ENCODE measurements at regions not wholly inside any gene's neighbourhood (a gene's known extent, or its start where the extent isn't known, plus 50 kb on each side); places are given as distances from the start of the nearest gene placed in this dataset.
A peak's percentile ranks its signal among the peaks of the same experiment; 100 is the strongest.

- DNase-seq (ENCODE audit: low read depth in 1 of 2, low spot score in 1 of 2) = no peak
Observed at GRCh38 chr17:74078363-74078941, 125.0 kb upstream of the RPL38 start.

DNA sequence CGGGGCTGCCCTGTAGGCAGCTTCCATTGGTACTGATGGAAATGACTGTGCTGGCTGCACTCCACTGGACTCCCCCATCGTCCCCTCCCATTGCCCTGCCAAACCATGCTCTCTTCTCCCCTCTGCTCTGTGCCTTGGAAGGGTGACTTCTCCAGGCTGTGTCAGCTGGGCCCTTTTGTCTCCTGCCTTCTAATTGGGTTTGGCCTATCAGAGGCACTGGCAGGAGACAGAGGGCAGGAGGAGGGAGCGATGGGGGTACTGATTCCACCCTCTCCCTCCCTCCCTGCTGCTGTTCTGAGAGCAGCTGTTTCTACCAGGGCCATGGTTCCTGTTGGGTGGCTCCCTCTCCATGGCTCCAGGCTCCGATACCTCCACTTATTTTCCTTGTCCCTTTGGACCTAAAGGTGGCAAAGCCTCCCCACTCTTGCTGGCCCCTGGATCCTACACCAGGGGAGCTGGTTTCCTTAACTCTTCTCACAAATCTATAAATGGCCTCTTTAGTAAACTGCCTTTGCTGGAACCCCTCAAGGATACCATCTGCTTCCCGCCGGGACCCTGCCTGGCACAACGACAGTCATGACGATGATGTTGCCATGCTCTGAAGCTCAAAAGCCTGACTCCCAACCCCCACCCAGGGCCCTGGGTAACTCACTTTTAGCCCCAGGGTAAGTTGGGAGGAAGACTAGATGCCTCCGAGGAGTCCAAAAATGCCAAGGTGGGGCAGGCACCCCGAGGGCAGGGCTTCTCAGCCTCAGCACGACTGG lies 123.8 kb upstream of the RPL38 start:
- no peak for DNase-seq (ENCODE audit: low read depth in 1 of 2, low spot score in 1 of 2)

DNA sequence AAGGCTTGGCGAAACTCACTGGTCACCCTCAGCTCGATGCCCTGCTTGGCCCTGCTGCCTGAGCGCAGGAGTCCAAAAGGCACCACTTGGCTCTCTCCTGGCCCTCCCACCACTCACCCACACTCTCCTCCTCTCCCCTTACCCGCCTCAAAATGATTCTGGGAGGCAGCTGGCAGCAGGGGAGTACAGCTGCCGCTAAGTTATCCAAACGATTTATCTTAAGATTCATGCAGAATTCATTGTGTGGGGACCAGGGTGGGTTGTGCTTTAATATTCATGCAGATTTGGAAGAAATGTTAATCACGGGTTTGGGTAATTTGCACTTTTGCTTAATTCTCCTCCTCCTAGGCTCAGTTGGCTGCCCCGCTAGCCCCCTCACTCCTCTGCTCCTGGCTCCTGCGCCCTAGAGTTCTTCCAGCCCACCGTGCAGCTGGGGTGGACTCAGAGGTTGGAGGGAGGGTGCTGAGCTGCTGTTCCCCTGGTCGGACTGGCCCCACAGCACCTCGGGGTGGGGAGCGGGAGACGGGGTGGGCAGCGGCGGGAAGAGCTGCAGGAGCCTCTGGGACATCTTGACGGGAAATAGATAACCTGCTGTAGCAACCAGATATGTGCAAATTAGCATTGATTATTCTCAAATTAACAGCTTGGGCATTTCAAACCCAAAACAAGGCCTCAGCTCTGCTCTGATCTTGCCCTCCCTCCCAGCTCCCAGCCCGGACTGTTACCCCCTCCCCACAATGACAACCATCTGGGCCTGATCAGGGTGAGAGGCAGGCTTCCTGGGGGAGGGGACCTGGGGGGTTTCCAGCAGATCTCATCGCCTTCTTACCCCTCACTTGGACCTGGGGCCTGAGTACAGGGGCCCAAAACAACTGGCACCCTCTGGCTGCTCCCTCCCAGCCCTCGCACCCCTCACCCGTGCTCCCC lies 122.6 kb upstream of the RPL38 start:
- no peak for DNase-seq (ENCODE audit: low read depth in 1 of 2, low spot score in 1 of 2)

GRCh38 chr17:74082886-74083285 lies 120.6 kb upstream of the RPL38 start:
- no peak for DNase-seq (ENCODE audit: low read depth in 1 of 2, low spot score in 1 of 2)

- DNase-seq (ENCODE audit: low read depth in 1 of 2, low spot score in 1 of 2) = no peak
Observed at GRCh38 chr17:74083321-74083720, 120.2 kb upstream of the RPL38 start.

DNA sequence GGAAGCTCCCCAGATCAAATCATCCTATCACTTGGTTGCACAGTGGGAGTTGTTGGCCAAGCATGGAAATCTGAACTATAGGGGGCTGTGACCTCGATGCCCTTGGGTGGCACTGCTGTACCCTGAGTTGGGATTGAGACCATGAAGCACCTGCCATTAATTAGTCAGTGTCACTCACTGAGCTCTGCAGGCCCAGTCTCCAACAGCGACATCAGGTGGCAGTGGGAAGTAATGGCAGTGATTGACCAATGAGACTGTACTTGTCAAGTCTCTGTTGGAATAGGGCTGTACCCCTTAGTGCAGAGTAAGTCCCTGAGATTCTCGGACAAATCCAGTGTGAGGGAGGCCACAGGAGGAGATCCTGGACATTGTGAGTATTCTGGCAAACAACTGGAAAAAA lies 118.0 kb upstream of the RPL38 start:
- no peak for DNase-seq (ENCODE audit: low read depth in 1 of 2, low spot score in 1 of 2)

DNA sequence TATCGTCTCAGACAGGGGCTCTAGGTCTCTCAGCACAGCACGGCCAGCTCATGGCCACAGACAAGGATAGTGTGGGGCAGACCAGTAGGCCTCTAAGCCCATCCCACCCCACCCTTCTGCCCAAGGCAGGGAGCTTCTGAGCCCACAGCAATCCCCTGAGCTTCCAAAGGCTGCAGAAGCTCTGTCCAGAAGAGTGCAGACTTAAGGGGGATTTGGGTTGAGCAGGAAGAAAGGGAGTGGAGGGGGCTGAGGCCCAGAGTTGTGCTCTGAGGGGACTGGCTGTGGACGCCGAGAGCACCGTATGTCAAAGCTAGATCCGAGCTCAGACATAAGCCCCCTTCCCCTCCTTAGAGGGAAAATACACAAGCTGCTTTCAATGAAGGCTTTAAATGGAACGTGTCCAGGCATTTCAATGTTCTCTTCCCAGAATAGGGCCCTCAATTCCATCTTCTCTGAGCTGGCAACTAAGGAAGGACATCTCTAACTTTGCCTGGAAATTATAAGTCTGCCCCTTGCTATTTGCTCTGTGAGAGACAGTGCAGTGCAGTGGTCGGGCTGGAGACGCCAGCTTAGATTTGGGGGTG lies 116.4 kb upstream of the RPL38 start:
- no peak for DNase-seq (ENCODE audit: low read depth in 1 of 2, low spot score in 1 of 2)

DNA sequence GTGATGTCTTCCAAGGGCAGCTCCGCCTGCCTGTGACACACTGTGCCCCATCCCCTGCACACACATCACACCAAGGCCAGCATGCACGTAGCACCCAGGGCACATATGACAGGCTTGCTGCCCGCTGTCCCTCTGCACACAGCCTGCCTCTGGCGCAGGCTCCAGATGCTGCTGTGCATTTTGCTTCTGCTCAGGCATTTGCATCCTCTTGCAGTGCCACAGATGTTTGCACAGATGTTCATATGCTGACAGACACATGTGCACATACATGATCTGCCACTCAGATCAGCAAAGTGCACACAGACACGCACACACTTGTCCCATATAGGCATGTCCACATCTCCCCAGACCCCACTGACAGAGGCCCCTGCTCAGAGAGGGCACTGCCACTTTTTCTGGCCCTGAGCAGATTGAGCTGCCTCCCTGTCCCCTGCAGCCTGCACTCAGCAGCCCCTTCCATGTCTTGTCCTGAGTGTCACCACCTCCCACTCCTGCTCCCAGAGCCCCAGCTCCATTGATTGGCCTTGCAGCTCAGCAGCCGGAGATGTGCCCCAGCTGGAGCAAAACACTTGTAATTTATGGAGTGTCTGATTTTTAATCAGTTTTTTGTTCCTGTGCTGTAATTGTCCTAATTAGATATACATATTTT lies 115.1 kb upstream of the RPL38 start:
- DNase-seq (ENCODE audit: low read depth in 1 of 2, low spot score in 1 of 2) = no peak

DNA sequence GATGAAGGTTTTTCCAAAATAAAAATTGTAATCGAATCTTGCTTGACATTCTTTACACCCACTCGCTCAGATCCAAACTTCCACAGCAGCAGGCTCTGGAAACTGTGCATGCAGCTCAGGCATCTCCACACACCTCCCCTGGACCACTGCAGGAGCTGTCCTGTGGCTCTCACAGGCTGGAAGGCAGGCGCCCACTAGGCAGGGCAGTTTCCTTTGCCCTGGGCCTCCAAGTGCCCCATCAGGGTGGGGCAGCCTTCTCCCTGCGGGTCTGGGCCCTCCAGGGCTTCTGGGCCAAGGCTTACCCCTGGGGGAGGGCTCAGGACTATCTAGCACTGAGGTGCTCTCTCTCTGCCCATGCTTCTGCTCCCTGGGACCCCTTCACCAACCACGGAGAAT lies 114.5 kb upstream of the RPL38 start:
- no peak for DNase-seq (ENCODE audit: low read depth in 1 of 2, low spot score in 1 of 2)

DNA sequence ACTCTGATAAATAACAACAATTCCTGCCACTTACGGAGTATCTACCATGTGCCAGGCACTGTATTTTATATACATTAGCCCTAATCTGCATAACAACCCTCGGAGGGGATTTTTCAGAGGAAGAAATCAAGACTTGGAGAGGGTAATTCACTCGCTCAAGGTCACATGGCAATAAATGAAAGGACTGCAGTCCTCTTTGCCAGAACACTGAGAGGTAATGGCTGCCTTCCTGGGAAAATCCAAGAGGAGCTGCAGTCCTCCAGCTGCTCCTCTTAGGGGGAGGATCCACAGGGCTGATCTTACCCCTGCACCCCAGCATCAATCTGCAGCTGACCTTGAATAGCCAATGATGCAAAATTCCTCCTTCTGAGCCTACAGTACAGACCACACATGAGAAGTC lies 114.1 kb upstream of the RPL38 start:
- no peak for DNase-seq (ENCODE audit: low read depth in 1 of 2, low spot score in 1 of 2)

- DNase-seq (ENCODE audit: low read depth in 1 of 2, low spot score in 1 of 2) = peak in 1 of 2 donors; percentile 17
Observed at GRCh38 chr17:74089869-74090464, 113.5 kb upstream of the RPL38 start.

GRCh38 chr17:74094651-74095050 lies 108.8 kb upstream of the RPL38 start:
- DNase-seq (ENCODE audit: low read depth in 1 of 2, low spot score in 1 of 2) = no peak

DNA sequence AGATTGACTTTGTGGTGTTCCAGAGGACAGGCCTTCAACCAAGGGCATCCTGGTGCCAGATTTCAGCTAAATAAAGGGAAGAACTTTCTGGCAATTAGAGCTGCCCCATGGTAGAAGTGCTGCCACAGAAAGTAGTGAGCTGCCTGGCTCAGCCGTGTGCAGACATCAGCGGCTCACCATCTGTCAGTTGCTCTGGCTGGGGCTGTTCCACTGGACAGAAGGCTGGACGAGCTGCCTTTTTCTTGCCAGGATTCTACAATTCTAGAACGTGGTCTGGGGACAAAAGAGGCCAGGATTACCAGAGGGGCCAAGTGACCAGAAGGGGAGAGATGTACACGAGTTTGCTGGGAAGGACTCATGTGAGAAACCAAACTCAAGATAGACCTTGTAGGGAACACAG lies 107.0 kb upstream of the RPL38 start:
- no peak for DNase-seq (ENCODE audit: low read depth in 1 of 2, low spot score in 1 of 2)

GRCh38 chr17:74097450-74098135 lies 105.9 kb upstream of the RPL38 start:
- no peak for DNase-seq (ENCODE audit: low read depth in 1 of 2, low spot score in 1 of 2)

GRCh38 chr17:74098136-74099024 lies 105.1 kb upstream of the RPL38 start:
- DNase-seq (ENCODE audit: low read depth in 1 of 2, low spot score in 1 of 2) = no peak

GRCh38 chr17:74099442-74100340 lies 103.8 kb upstream of the RPL38 start:
- no peak for DNase-seq (ENCODE audit: low read depth in 1 of 2, low spot score in 1 of 2)

GRCh38 chr17:74104921-74105320 lies 98.6 kb upstream of the RPL38 start:
- no peak for DNase-seq (ENCODE audit: low read depth in 1 of 2, low spot score in 1 of 2)

DNA sequence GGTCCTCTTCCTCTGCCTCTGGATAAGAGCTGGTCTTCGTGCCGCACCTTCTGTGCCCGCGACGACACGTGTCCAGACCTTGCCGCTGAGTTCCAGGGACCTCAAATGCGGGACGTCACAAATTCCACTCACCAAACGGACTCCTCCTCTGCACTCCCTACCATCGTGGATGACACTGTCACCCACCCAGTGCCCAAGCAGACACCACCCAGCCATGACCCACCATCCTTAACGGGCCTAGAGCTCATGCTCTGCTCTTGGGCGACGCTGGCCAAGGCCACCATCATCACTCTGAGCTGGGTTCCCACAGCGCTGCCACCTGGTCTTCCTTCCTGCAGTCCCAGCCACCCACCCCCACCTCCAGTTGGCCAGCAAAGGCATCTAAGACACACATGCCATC lies 96.4 kb upstream of the RPL38 start:
- no peak for DNase-seq (ENCODE audit: low read depth in 1 of 2, low spot score in 1 of 2)

Data from activated CD4-positive, alpha-beta T cell treated with anti-CD3 and anti-CD28 coated beads, Interleukin-2, amount 50 U/mL, for 24 hours (primary cell).